Hepatocyte (in vitro differentiated cells): ENCODE measurements at regions not wholly inside any gene's neighbourhood (a gene's known extent, or its start where the extent isn't known, plus 50 kb on each side); places are given as distances from the start of the nearest gene placed in this dataset.

Experiments used
- DNase-seq: peaks from one replicate; pipeline ENCODE4 v3.0.0-alpha.2; 2016; ENCODE audit warnings: low spot score
- H2AFZ ChIP-seq: fragments of 200-600 bp; sonication (generic); 2 replicates; pipeline ENCODE4 v1.6.0; 2016; ENCODE audit warnings: antibody characterized with exemption, mild to moderate bottlenecking
- H3K27ac ChIP-seq: fragments of 200-600 bp; sonication (generic); 2 replicates; pipeline ENCODE4 v1.5.1; 2016; ENCODE audit warnings: mild to moderate bottlenecking
- H3K27me3 ChIP-seq: fragments of 200-600 bp; sonication (generic); 2 replicates; pipeline ENCODE4 v1.6.1; 2016
- H3K36me3 ChIP-seq: fragments of 200-600 bp; sonication (generic); replicated peaks from 2 replicates; pipeline ENCODE4 v1.5.1; 2016; ENCODE audit warnings: low read depth; ENCODE audit not compliant: insufficient read depth
- H3K4me1 ChIP-seq: fragments of 200-600 bp; sonication (generic); 2 replicates; pipeline ENCODE4 v1.5.1; 2016; ENCODE audit warnings: mild to moderate bottlenecking, moderate library complexity; ENCODE audit not compliant: insufficient read depth
- H3K4me2 ChIP-seq: fragments of 200-600 bp; sonication (generic); 2 replicates; pipeline ENCODE4 v1.6.0; 2016
- H3K4me3 ChIP-seq: fragments of 200-600 bp; sonication (generic); 2 replicates; pipeline ENCODE4 v1.5.1; 2016; ENCODE audit warnings: mild to moderate bottlenecking
- H3K79me2 ChIP-seq: fragments of 200-600 bp; sonication (generic); 2 replicates; pipeline ENCODE4 v1.6.0; 2017; ENCODE audit warnings: mild to moderate bottlenecking
- H3K9me2 ChIP-seq: fragments of 200-600 bp; sonication (generic); replicated peaks from 2 replicates; pipeline ENCODE4 v1.6.0; 2017; ENCODE audit warnings: mild to moderate bottlenecking; ENCODE audit not compliant: insufficient read depth
- H3K9me3 ChIP-seq: fragments of 200-600 bp; sonication (generic); 2 replicates; pipeline ENCODE4 v1.5.1; 2016; ENCODE audit warnings: low read depth, mild to moderate bottlenecking
- H4K20me1 ChIP-seq: fragments of 200-600 bp; sonication (generic); 2 replicates; pipeline ENCODE4 v1.6.0; 2016; ENCODE audit warnings: mild to moderate bottlenecking; ENCODE audit not compliant: insufficient read depth, poor library complexity, severe bottlenecking
- CTCF ChIP-seq: fragments of 200-600 bp; sonication (generic); IDR thresholded peaks from 2 replicates; pipeline ENCODE4 v1.5.1; 2016; ENCODE audit warnings: antibody characterized with exemption, mild to moderate bottlenecking; ENCODE audit not compliant: poor library complexity
- EZH2 ChIP-seq: fragments of 200-600 bp; sonication (generic); IDR thresholded peaks from 2 replicates; pipeline ENCODE4 v1.6.1; 2016; ENCODE audit warnings: antibody characterized with exemption, mild to moderate bottlenecking, borderline replicate concordance
- EZH2phosphoT487 ChIP-seq: fragments of 200-600 bp; sonication (generic); IDR thresholded peaks from one replicate; pipeline ENCODE4 v1.6.1; 2018; ENCODE audit warnings: antibody characterized with exemption, mild to moderate bottlenecking, low read depth, moderate library complexity; ENCODE audit not compliant: unreplicated experiment, severe bottlenecking
- WGBS: methylation state at CpG from one replicate; pipeline ENCODE4 v1.1.6; 2016; ENCODE audit warnings: low lambda C conversion rate; ENCODE audit errors: missing lambda C conversion rate; 5-methylcytosine and 5-hydroxymethylcytosine counted together

- Histone ChIP-seq H3K4me3 (no peak overlapping the region), H3K36me3 (no peaks in the 10 kb centered on the region), H4K20me1 (no peaks in the 10 kb centered on the region), H3K4me2 (peak overlapping the region; percentile 43), H3K27me3 (no peaks in the 10 kb centered on the region), H2AFZ (peak overlapping the region; percentile 25), H3K9me3 (no peaks in the 10 kb centered on the region), H3K27ac (no peak overlapping the region), H3K79me2 (no peaks in the 10 kb centered on the region), H3K4me1 (peaks cover 4% of the 10 kb centered on the region), H3K9me2 (no peaks in the 10 kb centered on the region)
- WGBS = 76% methylated on average over 5 of the region's 5 CpGs
- no peak for TF ChIP-seq CTCF
- no peak for TF ChIP-seq EZH2phosphoT487
- no peak for TF ChIP-seq EZH2
- no peak for DNase-seq
These were observed 398.7 kb downstream of the PLPP3 start for GRCh38 chr1:56180520-56181190.

- Histone ChIP-seq H3K9me3 (no peaks in the 10 kb centered on the region), H3K27me3 (no peaks in the 10 kb centered on the region), H3K4me1 (no peaks in the 10 kb centered on the region), H3K36me3 (no peaks in the 10 kb centered on the region), H2AFZ (no peak overlapping the region), H3K27ac (no peak overlapping the region), H3K79me2 (no peaks in the 10 kb centered on the region), H4K20me1 (no peaks in the 10 kb centered on the region), H3K4me3 (no peak overlapping the region), H3K9me2 (no peaks in the 10 kb centered on the region), H3K4me2 (no peak overlapping the region)
- 89% methylated on average over 1 of the region's 1 CpG for WGBS
- TF ChIP-seq CTCF = no peak
- no peak for TF ChIP-seq EZH2phosphoT487
- TF ChIP-seq EZH2 = no peak
- no peak for DNase-seq
These were observed 399.8 kb downstream of the PLPP3 start for GRCh38 chr1:56179543-56179942.

- Histone ChIP-seq H3K4me2 (no peak overlapping the region), H3K36me3 (no peaks in the 10 kb centered on the region), H3K27me3 (no peaks in the 10 kb centered on the region), H3K27ac (no peak overlapping the region), H3K4me3 (no peak overlapping the region), H3K4me1 (no peaks in the 10 kb centered on the region), H4K20me1 (no peaks in the 10 kb centered on the region), H3K9me3 (no peaks in the 10 kb centered on the region), H2AFZ (no peak overlapping the region), H3K9me2 (no peaks in the 10 kb centered on the region), H3K79me2 (no peaks in the 10 kb centered on the region)
- TF ChIP-seq CTCF (no peak), EZH2phosphoT487 (no peak), EZH2 (no peak)
- DNase-seq = no peak
- WGBS = 56% methylated on average over 3 of the region's 3 CpGs
These were observed 404.2 kb downstream of the PLPP3 start for GRCh38 chr1:56175211-56175610.
